ENCODE measurements at regions not wholly inside any gene's neighbourhood (a gene's known extent, or its start where the extent isn't known, plus 50 kb on each side); places are given as distances from the start of the nearest gene placed in this dataset.
A peak's percentile ranks its signal among the peaks of the same experiment; 100 is the strongest.

DNA sequence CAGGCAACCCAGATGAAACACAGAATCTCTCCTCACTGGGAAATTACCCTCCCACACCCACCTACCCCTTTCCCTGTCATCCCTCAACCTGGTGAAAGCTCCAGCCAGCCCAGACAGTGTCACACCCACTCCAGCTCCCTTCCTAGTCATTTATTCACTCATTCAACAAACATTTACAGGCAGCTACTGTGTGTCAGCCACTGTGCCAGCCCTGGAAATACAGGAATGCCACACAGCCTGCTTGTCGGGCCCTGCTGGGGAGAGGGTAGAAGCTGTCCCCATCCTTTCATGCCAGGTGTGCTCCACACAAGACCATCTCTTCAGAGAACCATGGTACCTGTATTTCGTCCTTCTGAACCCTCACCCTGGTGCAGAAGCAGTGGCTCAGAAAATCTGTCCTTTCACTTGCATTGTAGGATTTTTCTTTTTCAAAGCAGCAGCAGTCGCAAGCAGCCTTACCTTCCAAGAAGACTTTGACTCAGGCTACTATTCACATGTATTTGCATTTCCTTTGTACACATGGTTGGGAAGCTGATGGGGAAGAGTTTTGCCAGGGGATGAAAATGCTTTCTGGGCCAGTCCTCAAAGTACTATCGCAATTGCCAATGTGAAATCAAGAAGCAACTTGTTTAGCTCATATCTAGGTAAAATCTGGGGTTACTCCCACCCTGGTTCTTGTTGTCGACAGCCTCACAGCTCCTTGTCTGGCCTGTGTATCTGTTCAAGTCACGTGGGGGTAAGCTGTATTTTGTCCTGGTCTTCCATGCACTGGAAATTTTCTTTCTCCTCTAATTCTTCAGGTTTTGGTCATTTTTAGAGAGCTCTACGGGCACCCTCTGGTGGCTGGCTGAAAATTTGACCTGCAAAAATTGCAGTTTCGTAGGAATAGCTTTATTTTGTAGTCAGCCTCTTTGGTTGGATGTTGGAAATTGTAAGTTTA lies 147.4 kb upstream of the EGLN3 start (continued):
- no peak for TF ChIP-seq AGO1 (IDR thresholded peaks at IDR 0.05; ENCODE audit: low read depth, low read length, poor library complexity, severe bottlenecking)
- no peak for TF ChIP-seq DMAP1 (CRISPR knock-in tag; IDR thresholded peaks at IDR 0.05)
- no peak for TF ChIP-seq ZNF776 (CRISPR knock-in tag; IDR thresholded peaks at IDR 0.05)
- TF ChIP-seq, protein P1, sequence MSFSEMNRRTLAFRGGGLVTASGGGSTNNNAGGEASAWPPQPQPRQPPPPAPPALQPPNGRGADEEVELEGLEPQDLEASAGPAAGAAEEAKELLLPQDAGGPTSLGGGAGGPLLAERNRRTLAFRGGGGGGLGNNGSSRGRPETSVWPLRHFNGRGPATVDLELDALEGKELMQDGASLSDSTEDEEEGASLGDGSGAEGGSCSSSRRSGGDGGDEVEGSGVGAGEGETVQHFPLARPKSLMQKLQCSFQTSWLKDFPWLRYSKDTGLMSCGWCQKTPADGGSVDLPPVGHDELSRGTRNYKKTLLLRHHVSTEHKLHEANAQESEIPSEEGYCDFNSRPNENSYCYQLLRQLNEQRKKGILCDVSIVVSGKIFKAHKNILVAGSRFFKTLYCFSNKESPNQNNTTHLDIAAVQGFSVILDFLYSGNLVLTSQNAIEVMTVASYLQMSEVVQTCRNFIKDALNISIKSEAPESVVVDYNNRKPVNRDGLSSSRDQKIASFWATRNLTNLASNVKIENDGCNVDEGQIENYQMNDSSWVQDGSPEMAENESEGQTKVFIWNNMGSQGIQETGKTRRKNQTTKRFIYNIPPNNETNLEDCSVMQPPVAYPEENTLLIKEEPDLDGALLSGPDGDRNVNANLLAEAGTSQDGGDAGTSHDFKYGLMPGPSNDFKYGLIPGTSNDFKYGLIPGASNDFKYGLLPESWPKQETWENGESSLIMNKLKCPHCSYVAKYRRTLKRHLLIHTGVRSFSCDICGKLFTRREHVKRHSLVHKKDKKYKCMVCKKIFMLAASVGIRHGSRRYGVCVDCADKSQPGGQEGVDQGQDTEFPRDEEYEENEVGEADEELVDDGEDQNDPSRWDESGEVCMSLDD (CRISPR knock-in tag; IDR thresholded peaks at IDR 0.05; ENCODE audit: borderline replicate concordance) = no peak
- TF ChIP-seq, protein P2, sequence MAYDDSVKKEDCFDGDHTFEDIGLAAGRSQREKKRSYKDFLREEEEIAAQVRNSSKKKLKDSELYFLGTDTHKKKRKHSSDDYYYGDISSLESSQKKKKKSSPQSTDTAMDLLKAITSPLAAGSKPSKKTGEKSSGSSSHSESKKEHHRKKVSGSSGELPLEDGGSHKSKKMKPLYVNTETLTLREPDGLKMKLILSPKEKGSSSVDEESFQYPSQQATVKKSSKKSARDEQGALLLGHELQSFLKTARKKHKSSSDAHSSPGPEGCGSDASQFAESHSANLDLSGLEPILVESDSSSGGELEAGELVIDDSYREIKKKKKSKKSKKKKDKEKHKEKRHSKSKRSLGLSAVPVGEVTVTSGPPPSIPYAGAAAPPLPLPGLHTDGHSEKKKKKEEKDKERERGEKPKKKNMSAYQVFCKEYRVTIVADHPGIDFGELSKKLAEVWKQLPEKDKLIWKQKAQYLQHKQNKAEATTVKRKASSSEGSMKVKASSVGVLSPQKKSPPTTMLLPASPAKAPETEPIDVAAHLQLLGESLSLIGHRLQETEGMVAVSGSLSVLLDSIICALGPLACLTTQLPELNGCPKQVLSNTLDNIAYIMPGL (CRISPR knock-in tag; IDR thresholded peaks at IDR 0.05; ENCODE audit: borderline replicate concordance in 1 of 2, low read depth in 1 of 2) = peak; percentile 42 to 48; a peak in 1 of 4 replicates
- TF ChIP-seq ZNF768 (CRISPR knock-in tag; IDR thresholded peaks at IDR 0.05) = no peak
- TF ChIP-seq ZNF775 (CRISPR knock-in tag; IDR thresholded peaks at IDR 0.05; ENCODE audit: borderline replicate concordance) = peak; percentile 64; the same call in 1 of the 2 replicates
- no peak for TF ChIP-seq ZNF251 (CRISPR knock-in tag; IDR thresholded peaks at IDR 0.05)
- TF ChIP-seq, protein P3, sequence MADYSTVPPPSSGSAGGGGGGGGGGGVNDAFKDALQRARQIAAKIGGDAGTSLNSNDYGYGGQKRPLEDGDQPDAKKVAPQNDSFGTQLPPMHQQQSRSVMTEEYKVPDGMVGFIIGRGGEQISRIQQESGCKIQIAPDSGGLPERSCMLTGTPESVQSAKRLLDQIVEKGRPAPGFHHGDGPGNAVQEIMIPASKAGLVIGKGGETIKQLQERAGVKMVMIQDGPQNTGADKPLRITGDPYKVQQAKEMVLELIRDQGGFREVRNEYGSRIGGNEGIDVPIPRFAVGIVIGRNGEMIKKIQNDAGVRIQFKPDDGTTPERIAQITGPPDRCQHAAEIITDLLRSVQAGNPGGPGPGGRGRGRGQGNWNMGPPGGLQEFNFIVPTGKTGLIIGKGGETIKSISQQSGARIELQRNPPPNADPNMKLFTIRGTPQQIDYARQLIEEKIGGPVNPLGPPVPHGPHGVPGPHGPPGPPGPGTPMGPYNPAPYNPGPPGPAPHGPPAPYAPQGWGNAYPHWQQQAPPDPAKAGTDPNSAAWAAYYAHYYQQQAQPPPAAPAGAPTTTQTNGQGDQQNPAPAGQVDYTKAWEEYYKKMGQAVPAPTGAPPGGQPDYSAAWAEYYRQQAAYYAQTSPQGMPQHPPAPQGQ (CRISPR knock-in tag; IDR thresholded peaks at IDR 0.05; ENCODE audit: borderline replicate concordance) = no peak
- TF ChIP-seq ZNF3 (CRISPR knock-in tag; IDR thresholded peaks at IDR 0.05) = 0 out of 2 replicates have a peak, but pooled peaks have one; percentile 39
- TF ChIP-seq, protein P4, sequence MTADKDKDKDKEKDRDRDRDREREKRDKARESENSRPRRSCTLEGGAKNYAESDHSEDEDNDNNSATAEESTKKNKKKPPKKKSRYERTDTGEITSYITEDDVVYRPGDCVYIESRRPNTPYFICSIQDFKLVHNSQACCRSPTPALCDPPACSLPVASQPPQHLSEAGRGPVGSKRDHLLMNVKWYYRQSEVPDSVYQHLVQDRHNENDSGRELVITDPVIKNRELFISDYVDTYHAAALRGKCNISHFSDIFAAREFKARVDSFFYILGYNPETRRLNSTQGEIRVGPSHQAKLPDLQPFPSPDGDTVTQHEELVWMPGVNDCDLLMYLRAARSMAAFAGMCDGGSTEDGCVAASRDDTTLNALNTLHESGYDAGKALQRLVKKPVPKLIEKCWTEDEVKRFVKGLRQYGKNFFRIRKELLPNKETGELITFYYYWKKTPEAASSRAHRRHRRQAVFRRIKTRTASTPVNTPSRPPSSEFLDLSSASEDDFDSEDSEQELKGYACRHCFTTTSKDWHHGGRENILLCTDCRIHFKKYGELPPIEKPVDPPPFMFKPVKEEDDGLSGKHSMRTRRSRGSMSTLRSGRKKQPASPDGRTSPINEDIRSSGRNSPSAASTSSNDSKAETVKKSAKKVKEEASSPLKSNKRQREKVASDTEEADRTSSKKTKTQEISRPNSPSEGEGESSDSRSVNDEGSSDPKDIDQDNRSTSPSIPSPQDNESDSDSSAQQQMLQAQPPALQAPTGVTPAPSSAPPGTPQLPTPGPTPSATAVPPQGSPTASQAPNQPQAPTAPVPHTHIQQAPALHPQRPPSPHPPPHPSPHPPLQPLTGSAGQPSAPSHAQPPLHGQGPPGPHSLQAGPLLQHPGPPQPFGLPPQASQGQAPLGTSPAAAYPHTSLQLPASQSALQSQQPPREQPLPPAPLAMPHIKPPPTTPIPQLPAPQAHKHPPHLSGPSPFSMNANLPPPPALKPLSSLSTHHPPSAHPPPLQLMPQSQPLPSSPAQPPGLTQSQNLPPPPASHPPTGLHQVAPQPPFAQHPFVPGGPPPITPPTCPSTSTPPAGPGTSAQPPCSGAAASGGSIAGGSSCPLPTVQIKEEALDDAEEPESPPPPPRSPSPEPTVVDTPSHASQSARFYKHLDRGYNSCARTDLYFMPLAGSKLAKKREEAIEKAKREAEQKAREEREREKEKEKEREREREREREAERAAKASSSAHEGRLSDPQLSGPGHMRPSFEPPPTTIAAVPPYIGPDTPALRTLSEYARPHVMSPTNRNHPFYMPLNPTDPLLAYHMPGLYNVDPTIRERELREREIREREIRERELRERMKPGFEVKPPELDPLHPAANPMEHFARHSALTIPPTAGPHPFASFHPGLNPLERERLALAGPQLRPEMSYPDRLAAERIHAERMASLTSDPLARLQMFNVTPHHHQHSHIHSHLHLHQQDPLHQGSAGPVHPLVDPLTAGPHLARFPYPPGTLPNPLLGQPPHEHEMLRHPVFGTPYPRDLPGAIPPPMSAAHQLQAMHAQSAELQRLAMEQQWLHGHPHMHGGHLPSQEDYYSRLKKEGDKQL (CRISPR knock-in tag; IDR thresholded peaks at IDR 0.05; ENCODE audit: low read depth) = no peak
- TF ChIP-seq KDM5B (CRISPR knock-in tag; IDR thresholded peaks at IDR 0.05; ENCODE audit: borderline replicate concordance) = no peak

Data from HepG2 (cell line).